ENCODE measurements at regions not wholly inside any gene's neighbourhood (a gene's known extent, or its start where the extent isn't known, plus 50 kb on each side); places are given as distances from the start of the nearest gene placed in this dataset.

DNA sequence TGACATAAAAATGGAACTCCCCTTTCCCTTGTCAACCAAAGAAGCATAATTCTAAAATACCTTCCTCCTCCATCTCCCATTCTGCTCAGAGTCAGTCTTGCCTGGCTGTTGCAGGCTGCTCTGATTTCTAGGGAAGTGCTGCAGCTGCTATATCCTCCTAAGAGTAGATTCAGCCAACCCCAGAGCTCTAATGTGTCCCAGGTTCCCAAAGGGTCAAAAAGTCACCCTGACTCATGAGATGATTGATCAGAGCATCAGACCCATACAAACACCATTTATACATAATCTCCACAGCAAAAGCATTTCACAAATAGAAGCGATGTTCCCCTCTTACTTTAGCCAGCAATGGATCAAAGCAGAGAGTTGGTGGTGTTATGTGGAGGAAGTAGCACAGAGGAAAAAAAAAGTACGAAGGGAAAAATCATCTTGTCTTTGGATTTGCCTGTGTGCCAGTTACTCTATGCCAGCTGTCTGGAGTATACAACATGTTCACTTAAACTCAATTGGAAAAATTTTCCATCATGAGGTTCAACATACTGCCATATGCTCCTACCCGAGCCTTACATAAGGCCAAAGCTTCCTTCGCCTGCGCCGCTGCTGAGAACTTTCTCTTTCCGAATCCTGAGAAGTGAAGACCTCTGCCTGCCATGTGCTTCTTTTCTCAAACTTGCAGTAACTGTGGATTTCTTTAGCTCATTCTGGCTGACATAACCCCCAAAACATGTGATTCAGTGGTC is 258.0 kb downstream of the TLE4 start:
- no peaks in the 10 kb centered on the region for H3K9me3 ChIP-seq (ENCODE audit: control insufficient read depth, low read length)
- WGBS, 2 experiments (ENCODE audit: insufficient coverage in 2 of 2): 94% methylated on average over 5 to 6 of the region's 7 CpGs
- H3K27ac ChIP-seq (ENCODE audit: low read depth, low read length, severe bottlenecking): no peak overlapping the region
- no peak overlapping the region for H3K4me3 ChIP-seq (ENCODE audit: extremely low read depth, insufficient read depth, low read length, poor library complexity, severe bottlenecking)
- no peaks in the 10 kb centered on the region for H3K4me1 ChIP-seq (ENCODE audit: control insufficient read depth, insufficient read depth, low read length, poor library complexity, severe bottlenecking)
- H3K36me3 ChIP-seq (ENCODE audit: control insufficient read depth, insufficient read depth, low read length): no peaks in the 10 kb centered on the region

DNA sequence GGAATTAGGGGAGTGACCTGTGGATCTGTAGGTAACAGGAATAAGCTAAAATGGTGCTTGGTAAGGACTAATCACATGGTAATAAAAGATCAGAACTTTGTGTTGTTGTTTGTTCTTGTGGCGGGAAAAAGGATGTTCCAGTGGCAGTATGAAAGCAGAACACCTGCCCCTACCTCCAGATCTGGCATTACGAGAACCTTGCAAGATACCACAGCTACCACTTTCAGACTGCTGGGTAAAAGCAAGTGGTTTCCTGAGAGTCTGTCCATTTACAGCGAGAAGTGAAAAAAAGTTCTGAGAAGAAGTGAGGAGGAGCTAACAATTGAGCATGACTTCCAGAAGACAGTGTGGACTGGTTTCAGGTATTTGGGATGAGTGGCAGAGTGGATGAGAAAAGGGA is 252.5 kb downstream of the TLE4 start:
- 96 to 100% methylated on average over 1 to 3 of the region's 3 CpGs for WGBS, 2 experiments (ENCODE audit: insufficient coverage in 2 of 2)
- Histone ChIP-seq H3K4me3 (ENCODE audit: extremely low read depth, insufficient read depth, low read length, poor library complexity, severe bottlenecking) (no peak overlapping the region), H3K9me3 (ENCODE audit: control insufficient read depth, low read length) (no peaks in the 10 kb centered on the region), H3K36me3 (ENCODE audit: control insufficient read depth, insufficient read depth, low read length) (no peaks in the 10 kb centered on the region), H3K4me1 (ENCODE audit: control insufficient read depth, insufficient read depth, low read length, poor library complexity, severe bottlenecking) (no peaks in the 10 kb centered on the region), H3K27ac (ENCODE audit: low read depth, low read length, severe bottlenecking) (no peak overlapping the region)

DNA sequence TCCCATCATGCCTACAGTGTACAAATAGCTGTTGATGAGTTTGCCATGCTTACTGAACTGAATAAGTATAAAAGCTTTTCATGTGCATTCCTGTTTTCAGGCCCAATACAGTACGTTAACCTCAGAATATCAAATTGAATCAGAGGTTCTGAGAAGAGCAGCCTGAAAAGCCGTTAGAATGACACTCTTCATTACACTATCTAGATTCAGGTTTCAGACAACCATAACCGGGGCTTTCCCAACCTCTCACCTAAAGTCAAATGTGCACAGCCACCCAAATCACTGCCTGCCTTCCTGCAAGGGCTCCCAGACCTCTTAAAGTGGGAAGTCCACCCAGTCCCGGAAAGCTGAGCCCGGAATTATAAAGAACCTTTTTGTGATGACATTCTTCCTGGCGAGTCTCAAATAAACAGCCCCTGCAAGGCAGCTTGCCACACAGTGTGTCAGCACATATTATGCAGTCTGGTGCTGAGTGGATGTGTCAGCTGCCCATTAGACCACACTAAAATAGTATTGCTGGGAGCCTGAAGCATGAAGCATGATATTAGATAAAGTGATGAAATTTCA is 245.8 kb downstream of the TLE4 start:
- WGBS, 2 experiments (ENCODE audit: insufficient coverage in 2 of 2): 65 to 71% methylated on average over 5 to 6 of the region's 6 CpGs

DNA sequence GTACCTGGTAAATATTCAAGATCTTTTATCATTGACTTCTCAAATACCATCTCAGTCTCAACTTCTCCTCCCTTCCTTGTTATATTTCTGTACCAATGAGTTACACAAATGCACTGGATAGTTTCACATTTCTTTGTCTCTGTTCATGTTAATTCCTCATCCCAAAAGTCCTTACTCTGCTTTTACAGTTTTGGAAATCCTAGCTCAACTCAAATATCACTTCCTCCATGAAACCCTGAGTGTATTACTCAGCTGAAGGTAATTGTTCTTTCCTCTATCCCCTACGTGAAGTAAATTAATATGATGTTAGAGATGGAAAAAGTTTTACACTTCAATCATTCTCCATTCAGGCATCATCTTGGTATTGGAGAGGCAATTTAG is 241.5 kb downstream of the TLE4 start:
- WGBS, 2 experiments (ENCODE audit: insufficient coverage in 2 of 2): no CpG with 5 or more reads among the region's 1 CpG
- no peak overlapping the region for H3K27ac ChIP-seq (ENCODE audit: low read depth, low read length, severe bottlenecking)
- no peaks in the 10 kb centered on the region for H3K9me3 ChIP-seq (ENCODE audit: control insufficient read depth, low read length)
- H3K4me1 ChIP-seq (ENCODE audit: control insufficient read depth, insufficient read depth, low read length, poor library complexity, severe bottlenecking): no peaks in the 10 kb centered on the region
- no peaks in the 10 kb centered on the region for H3K36me3 ChIP-seq (ENCODE audit: control insufficient read depth, insufficient read depth, low read length)
- no peak overlapping the region for H3K4me3 ChIP-seq (ENCODE audit: extremely low read depth, insufficient read depth, low read length, poor library complexity, severe bottlenecking)

More for the DNA sequence above, 245.8 kb downstream of the TLE4 start:
- Histone ChIP-seq H3K36me3 (ENCODE audit: control insufficient read depth, insufficient read depth, low read length) (no peaks in the 10 kb centered on the region), H3K4me1 (ENCODE audit: control insufficient read depth, insufficient read depth, low read length, poor library complexity, severe bottlenecking) (no peaks in the 10 kb centered on the region), H3K9me3 (ENCODE audit: control insufficient read depth, low read length) (no peaks in the 10 kb centered on the region), H3K4me3 (ENCODE audit: extremely low read depth, insufficient read depth, low read length, poor library complexity, severe bottlenecking) (no peak overlapping the region), H3K27ac (ENCODE audit: low read depth, low read length, severe bottlenecking) (no peak overlapping the region)

DNA sequence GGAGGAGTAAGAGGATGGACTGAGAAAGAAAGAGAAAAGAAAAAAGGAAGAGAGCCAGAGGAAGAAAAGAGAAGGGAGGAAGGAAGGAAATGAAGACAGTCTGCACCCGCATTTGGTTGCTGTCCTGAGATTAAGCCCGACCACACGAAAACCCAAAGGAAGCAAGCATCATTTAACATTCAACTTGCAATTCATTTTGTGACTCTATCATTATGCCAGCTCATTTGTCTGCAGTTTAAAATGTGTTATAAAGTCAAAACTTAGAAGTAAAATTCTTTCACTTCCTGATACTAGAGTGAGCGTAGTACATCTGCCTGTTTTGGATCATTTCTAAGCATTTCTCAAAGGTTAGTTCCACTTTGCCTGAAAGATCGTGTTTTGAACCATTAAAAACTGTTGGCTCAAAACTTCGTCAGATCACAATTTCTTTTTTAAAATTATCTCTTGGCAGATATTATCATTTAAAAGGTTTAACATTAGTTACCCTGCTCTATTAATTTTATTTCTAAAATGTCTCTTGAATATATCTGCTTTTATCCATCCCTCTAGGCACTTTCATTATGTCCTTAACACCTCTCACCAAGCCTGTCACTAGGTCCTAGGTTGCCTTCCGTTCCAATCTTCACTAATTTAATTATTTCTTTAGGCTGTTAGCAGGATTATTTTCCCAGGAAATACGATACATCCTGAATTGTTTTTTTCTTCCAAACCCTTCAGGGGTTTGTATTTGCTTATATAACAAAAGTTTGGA is 240.9 kb downstream of the TLE4 start:
- H3K4me1 ChIP-seq (ENCODE audit: control insufficient read depth, insufficient read depth, low read length, poor library complexity, severe bottlenecking): no peaks in the 10 kb centered on the region
- 66 to 83% methylated on average over 2 to 4 of the region's 8 CpGs for WGBS, 2 experiments (ENCODE audit: insufficient coverage in 2 of 2)
- H3K27ac ChIP-seq (ENCODE audit: low read depth, low read length, severe bottlenecking): no peak overlapping the region
- H3K9me3 ChIP-seq (ENCODE audit: control insufficient read depth, low read length): no peaks in the 10 kb centered on the region
- H3K4me3 ChIP-seq (ENCODE audit: extremely low read depth, insufficient read depth, low read length, poor library complexity, severe bottlenecking): no peak overlapping the region
- no peaks in the 10 kb centered on the region for H3K36me3 ChIP-seq (ENCODE audit: control insufficient read depth, insufficient read depth, low read length)

DNA sequence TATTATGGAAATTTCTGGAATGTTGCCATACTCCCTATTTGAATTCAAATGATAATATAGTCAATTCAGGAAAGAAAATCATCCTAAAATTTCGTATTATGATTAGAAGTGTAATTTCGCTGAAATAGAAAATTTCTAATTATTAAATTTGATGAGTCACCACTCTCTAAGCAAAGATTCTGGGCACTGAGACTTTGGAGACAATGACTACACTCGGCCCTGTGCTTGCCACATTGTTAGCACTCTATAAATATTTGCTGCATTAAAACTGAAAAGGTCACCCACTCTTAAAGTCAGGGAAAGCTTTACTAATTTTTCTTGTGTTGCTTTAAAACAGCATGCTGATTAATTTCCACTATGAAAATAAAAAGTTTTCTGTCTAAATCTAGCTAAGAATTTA is 240.3 kb downstream of the TLE4 start:
- no peaks in the 10 kb centered on the region for H3K36me3 ChIP-seq (ENCODE audit: control insufficient read depth, insufficient read depth, low read length)
- H3K4me3 ChIP-seq (ENCODE audit: extremely low read depth, insufficient read depth, low read length, poor library complexity, severe bottlenecking): no peak overlapping the region
- H3K4me1 ChIP-seq (ENCODE audit: control insufficient read depth, insufficient read depth, low read length, poor library complexity, severe bottlenecking): no peaks in the 10 kb centered on the region
- no CpG with 5 or more reads among the region's 3 CpGs for WGBS, 2 experiments (ENCODE audit: insufficient coverage in 2 of 2)
- H3K9me3 ChIP-seq (ENCODE audit: control insufficient read depth, low read length): no peaks in the 10 kb centered on the region
- H3K27ac ChIP-seq (ENCODE audit: low read depth, low read length, severe bottlenecking): no peak overlapping the region

DNA sequence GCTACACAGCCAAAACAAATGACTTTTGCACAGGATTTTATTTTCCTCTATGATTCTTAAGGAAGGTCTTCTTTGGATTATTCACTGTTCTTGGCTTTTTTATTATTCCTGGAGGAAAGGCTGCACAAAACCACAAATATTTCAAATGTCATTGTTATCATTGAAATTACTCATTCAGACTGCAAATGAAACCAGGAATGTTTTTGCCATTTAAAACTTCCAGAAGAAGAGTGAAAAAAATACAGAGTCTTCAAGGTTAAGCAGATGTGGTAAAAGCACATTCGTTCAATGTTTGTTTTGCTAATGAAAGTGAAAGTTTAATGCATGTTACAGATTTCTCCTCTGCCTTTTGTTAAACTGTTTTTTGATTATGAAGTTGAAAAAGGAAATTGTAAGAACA is 238.2 kb downstream of the TLE4 start:
- Histone ChIP-seq H3K36me3 (ENCODE audit: control insufficient read depth, insufficient read depth, low read length) (no peaks in the 10 kb centered on the region), H3K27ac (ENCODE audit: low read depth, low read length, severe bottlenecking) (no peak overlapping the region), H3K4me1 (ENCODE audit: control insufficient read depth, insufficient read depth, low read length, poor library complexity, severe bottlenecking) (no peaks in the 10 kb centered on the region), H3K4me3 (ENCODE audit: extremely low read depth, insufficient read depth, low read length, poor library complexity, severe bottlenecking) (no peak overlapping the region), H3K9me3 (ENCODE audit: control insufficient read depth, low read length) (no peaks in the 10 kb centered on the region)
- WGBS, 2 experiments (ENCODE audit: insufficient coverage in 2 of 2): 82 to 86% methylated on average over 1 of the region's 1 CpG

GRCh38 chr9:79809316-79809876 is 237.6 kb downstream of the TLE4 start:
- Histone ChIP-seq H3K9me3 (ENCODE audit: control insufficient read depth, low read length) (no peaks in the 10 kb centered on the region), H3K4me3 (ENCODE audit: extremely low read depth, insufficient read depth, low read length, poor library complexity, severe bottlenecking) (no peak overlapping the region), H3K27ac (ENCODE audit: low read depth, low read length, severe bottlenecking) (no peak overlapping the region), H3K4me1 (ENCODE audit: control insufficient read depth, insufficient read depth, low read length, poor library complexity, severe bottlenecking) (no peaks in the 10 kb centered on the region), H3K36me3 (ENCODE audit: control insufficient read depth, insufficient read depth, low read length) (no peaks in the 10 kb centered on the region)
- WGBS, 2 experiments (ENCODE audit: insufficient coverage in 2 of 2): no CpG with 5 or more reads among the region's 2 CpGs

DNA sequence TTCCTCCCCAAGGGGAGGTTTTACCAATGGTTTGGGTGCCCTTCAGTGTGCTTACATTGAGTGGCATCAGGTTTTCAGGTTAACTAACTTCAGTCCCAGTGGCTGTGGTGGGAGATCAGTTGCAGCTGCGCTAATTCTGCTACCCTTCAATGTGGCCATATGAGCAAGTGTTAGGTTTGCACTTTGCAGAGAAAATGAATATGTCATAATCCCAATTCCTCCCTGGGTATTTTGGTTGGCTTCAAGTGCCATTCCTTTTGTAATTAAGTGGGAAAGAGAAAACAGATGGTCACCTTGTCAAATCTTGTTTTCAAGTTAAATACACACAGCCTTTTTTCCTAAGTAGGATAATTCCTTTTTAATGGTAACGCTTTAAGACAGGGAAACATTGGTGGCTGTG is 236.2 kb downstream of the TLE4 start:
- Histone ChIP-seq H3K4me3 (ENCODE audit: extremely low read depth, insufficient read depth, low read length, poor library complexity, severe bottlenecking) (no peak overlapping the region), H3K27ac (ENCODE audit: low read depth, low read length, severe bottlenecking) (no peak overlapping the region), H3K4me1 (ENCODE audit: control insufficient read depth, insufficient read depth, low read length, poor library complexity, severe bottlenecking) (no peaks in the 10 kb centered on the region), H3K9me3 (ENCODE audit: control insufficient read depth, low read length) (no peaks in the 10 kb centered on the region), H3K36me3 (ENCODE audit: control insufficient read depth, insufficient read depth, low read length) (no peaks in the 10 kb centered on the region)
- WGBS, 2 experiments (ENCODE audit: insufficient coverage in 2 of 2): 100% methylated on average over 1 of the region's 2 CpGs; no CpG with 5 or more reads in 1 of the 2 experiments

DNA sequence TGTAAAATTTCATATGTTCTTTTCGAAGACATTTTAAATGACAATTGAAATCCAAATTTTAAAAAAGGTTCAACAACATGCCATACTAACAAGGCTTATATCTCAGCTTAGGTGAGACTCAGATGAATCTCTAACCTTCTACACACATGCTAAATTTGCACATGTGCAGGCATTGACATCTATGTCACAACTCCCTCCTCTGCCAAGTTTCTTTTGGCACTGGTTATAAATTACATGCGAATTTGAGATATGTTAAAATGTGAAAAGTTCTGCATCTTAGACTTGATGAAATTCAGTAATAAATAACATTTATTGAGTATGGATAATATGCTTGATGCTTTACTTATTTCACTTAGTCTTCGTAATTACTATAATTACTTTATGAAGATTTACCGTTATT is 234.3 kb downstream of the TLE4 start:
- H3K27ac ChIP-seq (ENCODE audit: low read depth, low read length, severe bottlenecking): no peak overlapping the region
- WGBS, 2 experiments (ENCODE audit: insufficient coverage in 2 of 2): 84 to 100% methylated on average over 1 to 2 of the region's 4 CpGs

More for the DNA sequence above, 234.3 kb downstream of the TLE4 start:
- H3K9me3 ChIP-seq (ENCODE audit: control insufficient read depth, low read length): no peaks in the 10 kb centered on the region
- H3K36me3 ChIP-seq (ENCODE audit: control insufficient read depth, insufficient read depth, low read length): no peaks in the 10 kb centered on the region
- no peaks in the 10 kb centered on the region for H3K4me1 ChIP-seq (ENCODE audit: control insufficient read depth, insufficient read depth, low read length, poor library complexity, severe bottlenecking)
- no peak overlapping the region for H3K4me3 ChIP-seq (ENCODE audit: extremely low read depth, insufficient read depth, low read length, poor library complexity, severe bottlenecking)
